ENCODE measurements at regions not wholly inside any gene's neighbourhood (a gene's known extent, or its start where the extent isn't known, plus 50 kb on each side); places are given as distances from the start of the nearest gene placed in this dataset.

GRCh38 chr2:19479666-19480065 is 121.2 kb upstream of the OSR1 start:
- DNase-seq, result no peak

- DNase-seq, result no peak
Observed at GRCh38 chr2:19478409-19478808, 120.0 kb upstream of the OSR1 start.

- no peak for DNase-seq
Observed at GRCh38 chr2:19476327-19476726, 117.9 kb upstream of the OSR1 start.

- peak; percentile 58 for DNase-seq
Observed at GRCh38 chr2:19474128-19474527, 115.7 kb upstream of the OSR1 start.

- no peak for DNase-seq
Observed at GRCh38 chr2:19473350-19473749, 114.9 kb upstream of the OSR1 start.

- DNase-seq, result no peak
Observed at GRCh38 chr2:19472391-19472978, 114.1 kb upstream of the OSR1 start.

GRCh38 chr2:19471491-19471890 is 113.1 kb upstream of the OSR1 start:
- DNase-seq, result no peak

GRCh38 chr2:19465978-19466377 is 107.6 kb upstream of the OSR1 start:
- DNase-seq, result no peak

- no peak for DNase-seq
Observed at GRCh38 chr2:19462256-19462645, 103.8 kb upstream of the OSR1 start.

GRCh38 chr2:19461504-19462255 is 103.3 kb upstream of the OSR1 start:
- no peak for DNase-seq

- DNase-seq, result no peak
Observed at GRCh38 chr2:19460761-19461160, 102.3 kb upstream of the OSR1 start.

- no peak for DNase-seq
Observed at GRCh38 chr2:19458427-19459003, 100.1 kb upstream of the OSR1 start.

GRCh38 chr2:19457809-19458208 is 99.4 kb upstream of the OSR1 start:
- no peak for DNase-seq

- DNase-seq, result no peak
Observed at GRCh38 chr2:19456705-19457309, 98.4 kb upstream of the OSR1 start.

GRCh38 chr2:19454125-19454524 is 95.7 kb upstream of the OSR1 start:
- DNase-seq, result no peak

- no peak for DNase-seq
Observed at GRCh38 chr2:19442731-19443130, 84.3 kb upstream of the OSR1 start.

- DNase-seq, result no peak
Observed at GRCh38 chr2:19439081-19439480, 80.7 kb upstream of the OSR1 start.

- DNase-seq, result peak; percentile 49
Observed at GRCh38 chr2:19435815-19436214, 77.4 kb upstream of the OSR1 start.

GRCh38 chr2:19434413-19434812 is 76.0 kb upstream of the OSR1 start:
- no peak for DNase-seq

- no peak for DNase-seq
Observed at GRCh38 chr2:19426941-19427340, 68.5 kb upstream of the OSR1 start.

- DNase-seq, result no peak
Observed at GRCh38 chr2:19426144-19426543, 67.7 kb upstream of the OSR1 start.

- DNase-seq, result no peak
Observed at GRCh38 chr2:19425419-19425818, 67.0 kb upstream of the OSR1 start.

- no peak for DNase-seq
Observed at GRCh38 chr2:19419211-19419880, 60.9 kb upstream of the OSR1 start.
